A549 (cell line): ENCODE measurements at regions not wholly inside any gene's neighbourhood (a gene's known extent, or its start where the extent isn't known, plus 50 kb on each side); places are given as distances from the start of the nearest gene placed in this dataset.

Experiments used
- MAFK ChIP-seq: fragments of 450-650 bp; IDR thresholded peaks from 2 replicates; pipeline ENCODE4 v1.6.1; 2014; ENCODE audit not compliant: partially characterized antibody
- TF ChIP-seq, protein P1 (sequence below): fragments of >200 bp; sonication (Bioruptor Twin); formaldehyde crosslinking; IDR thresholded peaks from 3 replicates; pipeline ENCODE4 v1.5.1; 2016

DNA sequence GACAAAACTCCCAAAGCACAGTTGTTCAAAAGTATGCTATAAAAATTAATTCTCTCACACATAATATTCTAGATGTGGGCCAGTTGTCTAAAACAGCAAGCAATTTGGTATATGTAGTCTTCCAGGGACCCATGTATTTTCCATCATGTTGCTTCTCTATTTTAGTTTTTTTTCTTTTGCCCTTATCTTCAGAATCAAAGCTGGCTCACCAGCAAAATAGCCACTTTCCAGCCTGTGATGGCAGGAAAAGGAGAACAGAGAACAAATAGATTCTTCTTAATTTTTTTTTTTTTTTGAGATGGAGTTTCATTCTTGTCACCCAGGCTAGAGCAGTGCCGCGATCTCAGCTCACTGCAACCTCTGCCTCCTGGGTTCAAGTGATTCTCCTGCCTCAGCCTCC, 680.8 kb upstream of the TENM3 start:
- TF ChIP-seq MAFK: no peak
- TF ChIP-seq, protein P1, sequence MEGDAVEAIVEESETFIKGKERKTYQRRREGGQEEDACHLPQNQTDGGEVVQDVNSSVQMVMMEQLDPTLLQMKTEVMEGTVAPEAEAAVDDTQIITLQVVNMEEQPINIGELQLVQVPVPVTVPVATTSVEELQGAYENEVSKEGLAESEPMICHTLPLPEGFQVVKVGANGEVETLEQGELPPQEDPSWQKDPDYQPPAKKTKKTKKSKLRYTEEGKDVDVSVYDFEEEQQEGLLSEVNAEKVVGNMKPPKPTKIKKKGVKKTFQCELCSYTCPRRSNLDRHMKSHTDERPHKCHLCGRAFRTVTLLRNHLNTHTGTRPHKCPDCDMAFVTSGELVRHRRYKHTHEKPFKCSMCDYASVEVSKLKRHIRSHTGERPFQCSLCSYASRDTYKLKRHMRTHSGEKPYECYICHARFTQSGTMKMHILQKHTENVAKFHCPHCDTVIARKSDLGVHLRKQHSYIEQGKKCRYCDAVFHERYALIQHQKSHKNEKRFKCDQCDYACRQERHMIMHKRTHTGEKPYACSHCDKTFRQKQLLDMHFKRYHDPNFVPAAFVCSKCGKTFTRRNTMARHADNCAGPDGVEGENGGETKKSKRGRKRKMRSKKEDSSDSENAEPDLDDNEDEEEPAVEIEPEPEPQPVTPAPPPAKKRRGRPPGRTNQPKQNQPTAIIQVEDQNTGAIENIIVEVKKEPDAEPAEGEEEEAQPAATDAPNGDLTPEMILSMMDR: no peak
